KMS-11 (cell line): ENCODE measurements at regions not wholly inside any gene's neighbourhood (a gene's known extent, or its start where the extent isn't known, plus 50 kb on each side); places are given as distances from the start of the nearest gene placed in this dataset.

ENCODE experiments used
- H2AFZ ChIP-seq: fragments of 200-600 bp; sonication (generic); 2 replicates; pipeline ENCODE4 v1.6.1; 2016; ENCODE audit warnings: antibody characterized with exemption, mixed run types, low read depth
- H3K27ac ChIP-seq: fragments of 200-600 bp; sonication (generic); 2 replicates; pipeline ENCODE4 v1.6.1; 2016; ENCODE audit warnings: mild to moderate bottlenecking, mixed run types
- H3K27me3 ChIP-seq: fragments of 200-600 bp; sonication (generic); 2 replicates; pipeline ENCODE4 v1.6.1; 2017; ENCODE audit warnings: mild to moderate bottlenecking, low read depth, mixed run types, moderate library complexity; ENCODE audit not compliant: insufficient read depth
- H3K36me3 ChIP-seq: fragments of 200-600 bp; sonication (generic); 2 replicates; pipeline ENCODE4 v1.6.1; 2017; ENCODE audit warnings: mild to moderate bottlenecking, mixed run types; ENCODE audit not compliant: insufficient read depth
- H3K4me1 ChIP-seq: fragments of 200-600 bp; sonication (generic); 2 replicates; pipeline ENCODE4 v1.6.1; 2016; ENCODE audit warnings: mild to moderate bottlenecking, low read depth, mixed run types; ENCODE audit not compliant: poor library complexity, severe bottlenecking
- H3K4me2 ChIP-seq: fragments of 200-600 bp; sonication (generic); 2 replicates; pipeline ENCODE4 v1.7.0; 2016; ENCODE audit warnings: mild to moderate bottlenecking, mixed run types
- H3K4me3 ChIP-seq: fragments of 200-600 bp; sonication (generic); IDR thresholded peaks from 2 replicates; pipeline ENCODE4 v1.6.1; 2017; ENCODE audit warnings: low read depth, low read length, mixed read lengths; ENCODE audit not compliant: insufficient read depth
- H3K79me2 ChIP-seq: fragments of 200-600 bp; sonication (generic); 2 replicates; pipeline ENCODE4 v1.6.1; 2016; ENCODE audit warnings: low read depth, mixed run types; ENCODE audit not compliant: insufficient read depth
- H3K9ac ChIP-seq: fragments of 200-600 bp; sonication (generic); 2 replicates; pipeline ENCODE4 v1.6.1; 2016; ENCODE audit warnings: mild to moderate bottlenecking, mixed run types
- H4K20me1 ChIP-seq: fragments of 200-600 bp; sonication (generic); 2 replicates; pipeline ENCODE4 v1.6.1; 2016; ENCODE audit warnings: mild to moderate bottlenecking, mixed run types; ENCODE audit not compliant: insufficient read depth
- TF ChIP-seq, protein P1 (sequence below): fragments of 200-600 bp; sonication (generic); conservative IDR thresholded peaks from 2 replicates; pipeline ENCODE4 v1.6.1; 2017; ENCODE audit warnings: low read depth, mild to moderate bottlenecking, antibody characterized with exemption, low read length, moderate library complexity, mixed read lengths

DNA sequence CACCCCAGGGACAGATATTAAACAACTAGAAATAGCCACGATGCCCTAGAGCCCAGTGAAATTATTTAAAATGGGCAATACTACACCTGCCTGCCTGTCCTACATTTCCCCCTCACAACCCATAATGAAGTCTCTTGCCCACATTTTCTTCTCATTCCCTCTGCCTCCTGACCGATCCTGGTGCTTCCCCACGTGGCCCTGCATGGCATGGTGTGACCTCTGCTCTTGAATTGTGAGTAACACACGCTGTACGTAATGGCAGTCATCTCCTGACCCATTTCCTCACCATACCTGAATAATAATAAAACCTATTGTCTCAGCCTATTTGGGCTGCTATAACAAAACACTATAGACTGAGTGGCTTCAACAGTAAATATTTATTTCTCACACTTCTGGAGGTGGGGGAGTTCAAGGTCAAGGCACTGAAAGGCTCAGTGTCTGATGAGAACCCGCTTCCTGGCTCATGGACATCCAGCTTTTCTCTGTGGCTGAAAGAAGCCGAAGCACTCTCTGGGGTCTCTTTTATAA is 77.0 kb upstream of the ENPP6 start:
- no peaks in the 10 kb centered on the region for H3K27me3 ChIP-seq
- peaks cover 15% of the 10 kb centered on the region for H3K4me1 ChIP-seq
- no peak overlapping the region for H2AFZ ChIP-seq
- no peaks in the 10 kb centered on the region for H3K36me3 ChIP-seq
- no peaks in the 10 kb centered on the region for H4K20me1 ChIP-seq
- no peak overlapping the region for H3K4me2 ChIP-seq
- no peak overlapping the region for H3K27ac ChIP-seq
- H3K9ac ChIP-seq, result no peak overlapping the region
- no peaks in the 10 kb centered on the region for H3K79me2 ChIP-seq
- H3K4me3 ChIP-seq, result no peak overlapping the region
- TF ChIP-seq, protein P1, sequence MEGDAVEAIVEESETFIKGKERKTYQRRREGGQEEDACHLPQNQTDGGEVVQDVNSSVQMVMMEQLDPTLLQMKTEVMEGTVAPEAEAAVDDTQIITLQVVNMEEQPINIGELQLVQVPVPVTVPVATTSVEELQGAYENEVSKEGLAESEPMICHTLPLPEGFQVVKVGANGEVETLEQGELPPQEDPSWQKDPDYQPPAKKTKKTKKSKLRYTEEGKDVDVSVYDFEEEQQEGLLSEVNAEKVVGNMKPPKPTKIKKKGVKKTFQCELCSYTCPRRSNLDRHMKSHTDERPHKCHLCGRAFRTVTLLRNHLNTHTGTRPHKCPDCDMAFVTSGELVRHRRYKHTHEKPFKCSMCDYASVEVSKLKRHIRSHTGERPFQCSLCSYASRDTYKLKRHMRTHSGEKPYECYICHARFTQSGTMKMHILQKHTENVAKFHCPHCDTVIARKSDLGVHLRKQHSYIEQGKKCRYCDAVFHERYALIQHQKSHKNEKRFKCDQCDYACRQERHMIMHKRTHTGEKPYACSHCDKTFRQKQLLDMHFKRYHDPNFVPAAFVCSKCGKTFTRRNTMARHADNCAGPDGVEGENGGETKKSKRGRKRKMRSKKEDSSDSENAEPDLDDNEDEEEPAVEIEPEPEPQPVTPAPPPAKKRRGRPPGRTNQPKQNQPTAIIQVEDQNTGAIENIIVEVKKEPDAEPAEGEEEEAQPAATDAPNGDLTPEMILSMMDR, result no peak

GRCh38 chr4:184293552-184293951 is 75.9 kb upstream of the ENPP6 start:
- TF ChIP-seq, protein P1, result no peak
- no peak overlapping the region for H3K27ac ChIP-seq
- no peak overlapping the region for H3K4me3 ChIP-seq
- H3K4me1 ChIP-seq, result peaks cover 26% of the 10 kb centered on the region
- no peaks in the 10 kb centered on the region for H3K79me2 ChIP-seq
- H3K27me3 ChIP-seq, result no peaks in the 10 kb centered on the region
- H3K36me3 ChIP-seq, result no peaks in the 10 kb centered on the region
- no peak overlapping the region for H2AFZ ChIP-seq
- H4K20me1 ChIP-seq, result no peaks in the 10 kb centered on the region
- H3K4me2 ChIP-seq, result no peak overlapping the region
- H3K9ac ChIP-seq, result no peak overlapping the region

DNA sequence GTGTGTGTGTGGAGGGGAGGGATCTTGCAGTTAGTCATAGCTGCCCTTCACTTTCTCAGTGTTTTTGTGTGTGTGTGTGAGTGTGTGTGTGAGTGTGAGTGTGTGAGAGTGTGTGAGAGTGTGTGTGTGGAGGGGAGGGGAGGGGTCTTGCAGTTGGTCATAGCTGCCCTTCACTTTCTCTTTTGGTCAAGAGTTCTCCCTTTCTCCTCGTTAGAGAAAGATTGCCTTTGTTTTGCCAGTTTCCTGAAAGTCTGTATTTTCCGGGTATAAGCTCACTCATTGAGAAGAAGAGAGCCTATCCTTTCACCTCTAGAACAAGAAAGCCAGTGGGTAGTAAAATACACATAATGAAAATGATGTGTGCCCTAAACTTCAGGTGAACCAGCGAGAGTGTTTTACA is 75.2 kb upstream of the ENPP6 start:
- Histone ChIP-seq H3K79me2 (no peaks in the 10 kb centered on the region), H3K36me3 (no peaks in the 10 kb centered on the region), H4K20me1 (no peaks in the 10 kb centered on the region), H3K4me1 (peaks cover 32% of the 10 kb centered on the region), H3K4me3 (no peak overlapping the region), H3K4me2 (no peak overlapping the region), H2AFZ (no peak overlapping the region), H3K27me3 (no peaks in the 10 kb centered on the region), H3K27ac (no peak overlapping the region), H3K9ac (no peak overlapping the region)
- TF ChIP-seq, protein P1, result no peak

DNA sequence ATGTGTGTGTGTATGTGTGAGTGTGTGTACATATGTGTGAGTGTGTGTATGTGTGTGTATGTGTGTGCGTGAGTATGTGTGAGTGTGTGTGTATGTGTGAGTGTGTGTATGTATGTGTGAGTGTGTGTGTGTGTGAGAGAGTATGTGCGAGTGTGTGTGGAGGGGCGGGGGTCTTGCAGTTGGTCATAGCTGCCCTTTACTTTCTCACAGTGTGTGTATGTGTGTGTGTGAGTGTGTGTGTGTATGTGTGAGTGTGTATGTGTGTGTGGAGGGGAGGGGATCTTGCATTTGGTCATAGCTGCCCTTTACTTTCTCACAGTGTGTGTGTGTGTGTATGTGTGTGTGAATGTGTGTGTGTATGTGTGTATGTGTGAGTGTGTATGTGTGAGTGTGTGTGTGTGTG is 74.8 kb upstream of the ENPP6 start:
- Histone ChIP-seq H3K9ac (no peak overlapping the region), H3K79me2 (peaks cover under 1% of the 10 kb centered on the region; the same call in 1 of the 2 replicates), H3K4me3 (no peak overlapping the region), H2AFZ (no peak overlapping the region), H3K4me1 (peaks cover 37% of the 10 kb centered on the region), H3K36me3 (no peaks in the 10 kb centered on the region), H4K20me1 (no peaks in the 10 kb centered on the region), H3K27ac (no peak overlapping the region), H3K27me3 (no peaks in the 10 kb centered on the region), H3K4me2 (no peak overlapping the region)
- TF ChIP-seq, protein P1, result no peak
